Activated CD4-positive, alpha-beta T cell treated with anti-CD3 and anti-CD28 coated beads for 48 hours (primary cell): ENCODE measurements at regions not wholly inside any gene's neighbourhood (a gene's known extent, or its start where the extent isn't known, plus 50 kb on each side); places are given as distances from the start of the nearest gene placed in this dataset.

Source experiments
- DNase-seq: peaks from one replicate; pipeline ENCODE4 v3.0.0-alpha.2; 2020

GRCh38 chr7:22676385-22676784 is 50.6 kb upstream of the IL6 start:
- DNase-seq, result no peak

DNA sequence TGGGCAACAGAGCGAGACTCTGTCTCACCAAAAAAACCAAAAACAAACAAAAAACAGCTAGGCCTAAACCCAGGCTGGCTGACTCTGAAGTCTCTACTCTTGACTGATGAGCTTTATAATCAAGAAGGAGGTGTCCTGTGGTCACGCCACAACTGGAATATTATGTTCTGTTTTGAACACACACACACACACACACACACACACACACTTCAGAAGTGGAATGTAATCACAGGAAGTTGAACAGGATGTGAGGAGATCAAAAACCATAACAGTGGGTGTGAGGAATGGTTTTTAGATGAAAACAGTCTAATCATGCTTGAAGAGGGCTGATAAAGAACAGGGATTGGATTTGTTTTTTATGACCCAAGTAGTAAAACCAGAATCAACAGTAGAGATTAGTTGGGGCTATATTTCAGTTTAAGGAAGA is 51.1 kb upstream of the IL6 start:
- peak; percentile 52 for DNase-seq

DNA sequence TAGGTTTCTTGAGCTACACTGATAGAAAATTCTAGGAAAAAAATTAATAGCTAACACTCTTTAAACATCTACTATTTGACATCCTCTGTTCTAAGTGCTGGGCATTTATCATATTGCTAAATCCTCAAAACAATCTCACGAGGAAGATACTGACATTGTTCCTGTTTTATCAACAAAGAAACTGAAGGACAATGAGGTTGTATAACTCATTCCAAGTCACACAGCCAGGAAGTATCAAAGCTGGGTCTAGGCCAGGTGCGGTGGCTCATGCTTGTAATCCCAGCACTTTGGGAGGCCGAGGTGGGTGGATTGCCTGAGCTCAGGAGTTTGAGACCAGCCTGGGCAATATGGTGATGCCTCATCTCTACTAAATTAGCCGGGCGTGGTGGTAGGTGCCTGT is 51.6 kb upstream of the IL6 start:
- no peak for DNase-seq

DNA sequence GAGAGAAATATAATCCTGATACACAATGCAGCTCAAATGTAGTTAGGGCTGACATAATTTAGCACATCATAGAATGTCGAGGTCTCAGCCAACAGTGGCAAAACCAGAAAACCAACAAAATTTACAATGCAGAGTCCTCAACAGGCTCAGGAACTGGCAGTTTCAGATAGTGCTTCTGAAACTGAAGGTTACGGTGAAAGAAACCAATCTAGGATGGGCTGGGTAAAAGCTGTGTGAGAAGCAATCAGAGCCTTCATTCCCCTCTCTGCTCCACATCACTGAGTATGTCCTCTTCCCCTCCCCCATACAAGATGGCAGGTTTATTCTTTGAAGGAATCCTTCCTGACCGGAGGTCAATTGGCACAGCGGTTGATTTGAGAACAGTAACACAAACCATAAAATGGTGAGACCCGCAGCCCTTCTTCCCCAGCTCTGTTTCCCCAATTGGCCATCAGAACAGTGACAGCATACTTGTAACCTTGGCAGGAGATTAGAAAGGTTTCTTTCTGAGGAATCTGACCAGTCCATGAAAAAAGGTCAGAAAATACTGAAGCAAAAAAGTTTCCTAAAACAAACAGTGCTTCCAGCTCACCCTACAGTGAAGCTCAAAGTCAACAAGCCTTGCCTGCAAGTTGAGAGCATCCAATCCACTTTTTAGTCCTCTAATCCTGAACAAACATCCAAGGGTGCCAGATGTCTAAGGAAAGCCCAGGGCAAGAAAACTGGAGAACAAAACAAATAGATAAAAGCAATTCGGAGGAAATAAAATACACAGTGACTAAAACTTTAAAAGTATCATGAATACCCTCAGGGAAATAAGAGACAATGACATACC is 53.9 kb upstream of the IL6 start:
- DNase-seq, result no peak

GRCh38 chr7:22671177-22671879 is 55.7 kb upstream of the IL6 start:
- no peak for DNase-seq

DNA sequence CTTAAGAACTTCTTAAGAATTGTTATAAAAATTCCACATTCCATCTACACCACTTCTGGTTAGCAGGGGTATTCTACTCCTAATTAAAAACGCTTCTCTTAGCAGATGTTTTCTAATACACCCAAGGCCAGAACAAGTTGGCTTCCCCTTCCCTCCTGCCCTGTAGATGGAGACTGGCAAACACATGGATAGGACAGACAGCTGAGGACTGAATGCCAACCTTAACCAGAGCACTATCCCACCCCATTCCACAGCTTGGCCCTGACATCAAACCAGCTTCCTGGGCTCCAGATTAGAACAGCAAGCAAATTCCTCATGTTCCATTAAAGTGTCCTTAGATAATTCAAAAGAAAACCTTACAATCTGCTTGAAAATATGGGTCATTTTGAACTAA is 56.6 kb upstream of the IL6 start:
- DNase-seq, result no peak

- no peak for DNase-seq
Observed at GRCh38 chr7:22669692-22670421, 57.1 kb upstream of the IL6 start.

DNA sequence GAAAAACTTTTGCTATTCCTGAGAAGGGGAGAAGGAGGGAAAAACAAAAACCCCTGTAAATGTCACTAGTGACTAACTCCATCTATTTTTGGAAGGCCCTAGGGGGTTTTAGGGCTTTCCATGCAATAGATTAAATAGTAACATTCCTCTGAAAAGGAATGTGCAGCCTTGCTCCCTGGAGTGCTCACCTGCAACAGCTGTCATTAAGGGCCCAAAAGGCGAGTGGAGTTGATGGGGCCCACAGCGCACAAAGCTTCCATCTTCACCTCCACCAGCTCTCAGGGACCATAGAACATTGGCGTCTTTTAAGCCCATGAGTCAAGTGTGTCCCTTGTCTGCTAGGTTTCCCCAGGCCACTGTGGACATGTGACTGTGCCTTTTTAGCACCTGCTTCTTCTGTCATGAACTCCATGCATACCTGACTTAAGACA is 58.0 kb upstream of the IL6 start:
- no peak for DNase-seq

- no peak for DNase-seq
Observed at GRCh38 chr7:22667562-22668239, 59.3 kb upstream of the IL6 start.

DNA sequence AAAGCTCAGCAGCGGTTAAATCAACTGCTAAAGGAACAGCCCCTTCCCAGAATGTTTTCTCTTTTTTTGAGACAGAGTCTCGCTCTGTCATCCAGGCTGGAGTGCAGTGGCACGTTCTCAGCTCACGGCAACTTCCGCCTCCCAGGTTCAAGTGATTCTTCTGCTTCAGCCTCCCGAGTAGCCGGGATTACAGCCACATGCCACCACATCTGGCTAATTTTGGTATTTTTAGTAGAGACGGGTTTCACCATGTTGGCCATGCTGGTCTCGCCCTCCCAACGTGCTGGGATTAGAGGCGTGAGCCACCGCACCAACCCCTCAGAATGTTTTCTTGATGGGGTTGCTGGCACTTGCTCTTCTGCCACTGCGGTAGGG is 59.8 kb upstream of the IL6 start:
- DNase-seq, result no peak

DNA sequence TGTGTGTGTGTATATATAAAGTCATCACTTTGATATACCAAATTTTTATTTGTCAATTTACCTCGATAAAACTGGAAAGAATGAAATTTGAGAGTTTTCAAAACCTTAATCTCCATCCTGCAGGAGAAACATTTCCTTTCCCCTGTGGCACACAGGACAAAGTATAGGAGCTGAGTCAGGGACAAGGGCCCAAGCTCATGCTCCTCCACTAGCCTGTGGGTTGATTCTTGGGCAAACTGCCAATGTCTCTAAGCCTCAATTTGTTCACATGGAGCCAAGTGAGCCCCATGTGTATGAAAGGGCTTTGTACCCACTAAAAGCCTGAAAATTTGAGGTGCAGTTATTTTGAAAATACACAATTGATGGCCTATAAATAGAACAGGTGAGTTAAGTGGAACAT is 60.3 kb upstream of the IL6 start:
- DNase-seq, result no peak

DNA sequence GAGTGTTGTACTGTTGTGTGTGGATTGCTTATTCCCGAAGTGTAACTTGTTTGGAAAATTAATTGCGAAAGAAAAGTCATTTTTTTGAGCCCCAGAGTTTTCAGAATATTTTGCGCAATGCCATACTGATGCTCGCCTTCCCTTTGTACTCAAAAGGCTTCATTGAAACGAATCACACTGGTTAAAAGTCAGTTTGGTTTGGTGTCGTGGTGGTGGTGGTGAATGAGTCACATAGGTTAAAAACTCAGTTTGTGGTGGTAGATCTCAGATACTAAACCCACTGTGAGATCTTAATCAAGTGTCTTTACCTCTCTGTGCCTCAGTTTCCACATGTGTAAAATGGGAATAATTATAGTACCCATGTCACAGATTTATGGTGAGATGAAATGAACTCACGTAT is 61.1 kb upstream of the IL6 start:
- peak; percentile 60 for DNase-seq

DNA sequence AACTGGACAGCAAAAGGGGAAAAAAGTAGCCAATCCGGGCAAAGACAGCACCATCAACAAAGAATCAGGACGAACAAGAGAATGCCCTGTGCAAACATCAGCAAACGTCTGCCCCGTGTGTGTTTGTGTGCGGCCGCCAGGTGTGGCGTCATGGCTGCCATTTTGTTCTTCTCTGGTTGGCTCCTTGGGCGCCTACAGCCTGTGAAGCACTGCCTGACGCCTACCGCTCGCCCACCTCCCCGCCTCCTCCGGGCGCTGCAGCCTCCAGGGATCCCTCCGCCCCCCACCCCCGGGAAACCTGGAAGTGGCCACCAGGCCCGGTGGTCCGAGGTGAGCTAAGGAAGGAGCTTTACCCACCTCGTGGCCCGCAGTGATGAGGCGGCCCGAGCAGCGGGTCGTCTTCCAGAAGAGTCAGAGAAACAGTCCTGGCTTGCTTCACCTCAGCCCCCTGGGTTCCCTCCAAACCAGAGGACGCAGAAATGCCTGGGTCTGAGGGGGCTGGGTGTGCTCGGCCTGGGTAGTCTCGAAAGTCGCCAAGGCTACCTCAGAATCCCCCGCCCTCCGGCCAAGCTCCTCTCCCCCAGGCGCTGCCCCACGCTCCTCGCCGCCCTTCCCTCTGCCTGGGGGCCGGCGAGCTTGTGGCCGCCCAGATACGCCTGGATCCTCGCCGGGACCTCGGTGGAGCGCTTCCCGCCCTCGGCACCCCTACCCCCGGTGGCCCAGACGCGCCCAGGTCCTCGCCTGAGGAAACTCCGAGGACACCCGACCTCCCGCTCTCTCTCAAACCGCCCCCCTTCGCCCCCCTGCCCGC is 61.8 kb upstream of the IL6 start:
- no peak for DNase-seq

DNA sequence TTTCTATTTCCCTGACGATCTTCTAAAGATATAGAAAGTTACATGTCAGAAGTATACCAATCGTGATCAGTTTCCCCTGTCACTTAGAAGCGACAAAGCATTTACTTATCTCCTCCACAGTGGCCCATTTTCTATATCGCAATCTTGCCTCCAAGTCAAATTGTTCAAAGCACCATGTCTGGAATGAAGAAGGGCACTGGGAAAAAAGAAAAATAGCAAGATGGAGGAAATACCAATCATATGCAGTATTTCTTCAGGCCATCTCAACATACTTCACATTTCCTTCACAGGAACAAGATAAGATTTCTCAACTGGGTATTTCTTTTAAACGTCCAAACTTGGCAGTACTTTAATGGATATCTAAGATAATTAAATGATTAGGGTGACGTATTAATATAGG is 63.3 kb upstream of the IL6 start:
- no peak for DNase-seq

GRCh38 chr7:22663357-22663718 is 63.7 kb upstream of the IL6 start:
- peak; percentile 40 for DNase-seq

- DNase-seq, result no peak
Observed at GRCh38 chr7:22662556-22663356, 64.2 kb upstream of the IL6 start.

DNA sequence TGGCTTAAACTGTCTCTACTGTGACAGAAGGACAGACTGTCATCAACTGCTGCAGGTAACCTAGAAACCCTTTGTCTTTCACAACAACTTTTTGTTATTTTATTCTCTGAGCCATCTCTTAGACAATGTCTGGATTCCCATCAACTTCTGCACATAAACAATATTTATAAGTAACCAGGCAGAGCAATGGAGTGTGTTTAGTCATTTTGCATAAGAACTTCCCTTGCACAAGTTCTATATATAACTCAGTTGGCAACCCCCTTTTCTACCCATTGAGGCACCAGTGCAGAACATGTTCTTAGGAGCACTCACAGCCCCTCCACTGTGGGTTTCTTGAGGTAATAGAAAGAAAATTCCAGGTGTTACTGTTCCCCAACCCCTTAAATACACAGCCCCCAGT is 65.0 kb upstream of the IL6 start:
- no peak for DNase-seq

- no peak for DNase-seq
Observed at GRCh38 chr7:22660732-22661131, 66.3 kb upstream of the IL6 start.

DNA sequence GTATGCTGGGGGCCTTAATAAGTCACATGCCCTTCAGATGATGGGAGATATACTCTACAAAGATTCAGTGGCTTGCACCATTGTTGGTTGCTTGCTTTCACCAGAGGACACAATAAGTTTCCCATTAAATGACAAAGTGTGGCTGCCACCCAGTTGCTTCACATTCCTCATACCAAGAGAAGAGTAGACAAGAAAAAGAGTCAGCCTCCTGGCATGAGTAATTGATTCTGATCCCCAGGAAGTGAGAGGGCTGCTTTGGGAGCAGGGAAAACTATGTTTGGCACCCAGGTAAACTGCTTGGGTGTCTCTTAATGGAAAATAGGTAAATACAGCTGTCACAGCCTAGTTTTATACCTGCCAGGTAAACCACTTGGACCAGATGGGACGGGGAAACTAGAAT is 66.7 kb upstream of the IL6 start:
- DNase-seq, result no peak

GRCh38 chr7:22659741-22660140 is 67.3 kb upstream of the IL6 start:
- DNase-seq, result no peak

DNA sequence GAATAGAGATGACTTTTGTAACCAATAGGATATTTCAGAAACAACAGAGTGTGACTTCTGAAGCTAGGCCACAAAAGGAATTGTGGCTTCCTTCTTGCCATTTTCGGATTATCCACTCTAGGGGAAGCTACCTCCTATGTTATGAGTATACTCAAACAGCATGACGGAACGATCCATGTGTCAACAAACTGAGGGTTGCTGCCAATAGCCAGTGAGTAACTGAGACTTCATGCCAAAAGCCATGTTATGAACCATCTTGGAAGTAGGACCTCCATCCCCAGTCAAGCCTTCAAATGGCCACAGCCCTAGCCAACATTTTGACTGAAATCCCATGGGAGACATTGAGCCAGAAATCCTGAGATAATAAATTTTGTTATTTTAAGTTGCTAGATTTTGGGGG is 69.0 kb upstream of the IL6 start:
- no peak for DNase-seq

DNA sequence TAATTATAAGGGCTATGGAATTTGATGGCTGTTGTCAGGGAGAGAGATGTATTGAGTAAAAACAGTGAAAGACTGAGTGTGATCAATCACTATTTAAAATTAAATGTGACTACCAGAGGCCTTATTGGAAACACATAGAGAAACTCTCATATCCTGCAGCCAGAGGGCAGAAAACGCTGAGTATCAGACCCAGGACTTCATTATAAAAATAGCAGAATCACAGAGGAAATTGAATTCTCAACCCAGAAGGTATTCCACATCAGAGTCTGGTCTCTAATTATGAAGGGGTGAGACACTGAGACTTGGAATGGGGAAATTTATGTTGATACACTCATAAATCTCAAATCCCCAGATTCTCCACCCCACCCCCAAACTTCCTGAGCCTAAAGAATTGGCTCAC is 69.5 kb upstream of the IL6 start:
- no peak for DNase-seq
